ENCODE measurements at regions not wholly inside any gene's neighbourhood (a gene's known extent, or its start where the extent isn't known, plus 50 kb on each side); places are given as distances from the start of the nearest gene placed in this dataset.
A peak's percentile ranks its signal among the peaks of the same experiment; 100 is the strongest.
"Not testable (repeated sequence)": the region's sequence is repeated elsewhere in the genome, so short reads cannot be mapped to it uniquely, and the experiment has no call there.

DNA sequence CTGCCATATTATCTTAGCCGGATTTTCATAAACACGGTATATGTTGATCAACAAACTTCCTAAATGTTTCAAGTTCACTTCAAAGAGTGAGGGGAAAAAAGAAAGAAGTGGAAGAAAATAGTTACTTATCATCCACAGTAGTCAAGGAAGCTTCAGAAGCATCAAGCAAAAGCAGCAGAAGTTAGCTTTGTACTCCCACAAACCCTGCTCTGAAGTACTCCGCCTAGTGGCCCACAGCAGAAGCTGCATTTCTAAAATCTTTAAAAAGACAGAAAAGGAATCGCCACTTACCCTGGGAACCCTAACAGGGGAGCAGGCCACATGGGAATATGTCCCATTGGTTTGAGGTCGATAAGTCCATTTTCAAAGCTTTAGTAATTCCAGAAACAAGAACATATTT is 158.1 kb downstream of the FOXD4L6 start:
- H3K36me3 ChIP-seq (ENCODE audit: control insufficient read depth, insufficient read depth, low read length); intact Hi-C loops (cut with micrococcal nuclease; ENCODE audit: unreplicated experiment); H3K4me1 ChIP-seq (ENCODE audit: control insufficient read depth, insufficient read depth, low read length); ATAC-seq; DNase-seq (ENCODE audit: low read depth, low spot score); H3K4me3 ChIP-seq (ENCODE audit: low read depth in 2 of 2, low read length in 2 of 2); CTCF ChIA-PET; in situ Hi-C loops (cut with HindIII; ENCODE audit: low pct_unique_long_range_greater_than_20kb, low sequenced_read_pairs); H3K9me3 ChIP-seq (ENCODE audit: control insufficient read depth, insufficient read depth, low read depth, low read length); POLR2A ChIA-PET; H3K27me3 ChIP-seq (ENCODE audit: control insufficient read depth, insufficient read depth, low read length); H3K27ac ChIP-seq (ENCODE audit: low read length); BruUV-seq (replicated peaks): not testable (repeated sequence)
- TF ChIP-seq, protein P1, sequence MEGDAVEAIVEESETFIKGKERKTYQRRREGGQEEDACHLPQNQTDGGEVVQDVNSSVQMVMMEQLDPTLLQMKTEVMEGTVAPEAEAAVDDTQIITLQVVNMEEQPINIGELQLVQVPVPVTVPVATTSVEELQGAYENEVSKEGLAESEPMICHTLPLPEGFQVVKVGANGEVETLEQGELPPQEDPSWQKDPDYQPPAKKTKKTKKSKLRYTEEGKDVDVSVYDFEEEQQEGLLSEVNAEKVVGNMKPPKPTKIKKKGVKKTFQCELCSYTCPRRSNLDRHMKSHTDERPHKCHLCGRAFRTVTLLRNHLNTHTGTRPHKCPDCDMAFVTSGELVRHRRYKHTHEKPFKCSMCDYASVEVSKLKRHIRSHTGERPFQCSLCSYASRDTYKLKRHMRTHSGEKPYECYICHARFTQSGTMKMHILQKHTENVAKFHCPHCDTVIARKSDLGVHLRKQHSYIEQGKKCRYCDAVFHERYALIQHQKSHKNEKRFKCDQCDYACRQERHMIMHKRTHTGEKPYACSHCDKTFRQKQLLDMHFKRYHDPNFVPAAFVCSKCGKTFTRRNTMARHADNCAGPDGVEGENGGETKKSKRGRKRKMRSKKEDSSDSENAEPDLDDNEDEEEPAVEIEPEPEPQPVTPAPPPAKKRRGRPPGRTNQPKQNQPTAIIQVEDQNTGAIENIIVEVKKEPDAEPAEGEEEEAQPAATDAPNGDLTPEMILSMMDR (IDR thresholded peaks at IDR 0.05), result peak; percentile 59

DNA sequence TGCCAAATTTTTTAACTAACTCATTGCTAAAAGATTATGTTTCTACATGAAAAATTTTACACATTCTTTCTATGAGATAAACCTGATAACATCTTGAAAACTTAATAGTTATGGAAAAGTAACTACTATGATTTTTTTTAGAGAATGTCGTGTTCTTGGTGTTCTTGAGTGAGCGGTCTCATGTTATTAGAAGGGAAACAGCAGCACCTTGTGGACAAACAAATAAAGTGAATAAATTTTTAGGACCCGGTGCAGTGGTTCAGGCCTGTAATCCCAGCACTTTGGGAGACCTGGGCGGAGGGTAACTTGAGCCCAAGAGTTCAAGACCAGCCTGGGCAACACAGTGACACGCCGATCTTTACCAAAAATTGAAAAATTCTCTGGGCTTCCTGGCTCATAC is 166.0 kb downstream of the FOXD4L6 start:
- ATAC-seq; H3K27me3 ChIP-seq (ENCODE audit: control insufficient read depth, insufficient read depth, low read length); in situ Hi-C loops (cut with HindIII; ENCODE audit: low pct_unique_long_range_greater_than_20kb, low sequenced_read_pairs): not testable (repeated sequence)

DNA sequence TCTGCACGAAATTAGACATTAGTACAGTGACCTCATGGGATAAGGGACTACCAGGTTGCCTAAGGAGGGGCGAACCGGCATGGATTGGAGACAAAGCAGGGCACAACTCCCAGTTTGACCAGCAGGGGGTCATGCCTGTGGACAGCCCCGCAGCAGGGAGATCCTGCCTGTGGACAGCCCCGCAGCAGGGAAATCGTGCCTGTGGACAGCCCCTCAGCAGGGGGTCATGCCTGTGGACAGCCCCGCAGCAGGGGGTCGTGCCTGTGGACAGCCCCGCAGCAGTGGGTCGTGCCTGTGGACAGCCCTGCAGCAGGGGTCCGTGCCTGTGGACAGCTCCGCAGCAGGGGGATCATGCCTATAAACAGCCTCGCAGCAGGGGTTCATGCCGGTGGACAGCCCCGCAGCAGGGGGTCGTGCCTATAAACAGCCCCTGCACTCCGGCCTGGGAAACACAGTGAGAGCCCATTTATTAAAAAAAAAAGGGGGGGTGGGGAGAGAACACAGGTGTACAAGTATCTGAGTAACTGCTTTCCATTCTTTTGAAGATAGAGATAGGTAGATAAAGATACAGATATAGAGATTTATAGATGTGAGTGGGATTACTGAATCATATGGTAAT is 176.5 kb downstream of the FOXD4L6 start:
- DNase-seq (ENCODE audit: low read depth, low spot score); H3K36me3 ChIP-seq (ENCODE audit: control insufficient read depth, insufficient read depth, low read length); H3K4me1 ChIP-seq (ENCODE audit: control insufficient read depth, insufficient read depth, low read length); POLR2A ChIA-PET; H3K9me3 ChIP-seq (ENCODE audit: control insufficient read depth, insufficient read depth, low read depth, low read length); in situ Hi-C loops (cut with HindIII; ENCODE audit: low pct_unique_long_range_greater_than_20kb, low sequenced_read_pairs); ATAC-seq; intact Hi-C loops (cut with micrococcal nuclease; ENCODE audit: unreplicated experiment); H3K27ac ChIP-seq (ENCODE audit: low read length); BruUV-seq (replicated peaks); H3K4me3 ChIP-seq (ENCODE audit: low read depth in 2 of 2, low read length in 2 of 2); H3K27me3 ChIP-seq (ENCODE audit: control insufficient read depth, insufficient read depth, low read length); CTCF ChIA-PET: not testable (repeated sequence)
- TF ChIP-seq, protein P1 (IDR thresholded peaks at IDR 0.05), result peak; percentile 34

More for the DNA sequence above, 166.0 kb downstream of the FOXD4L6 start:
- DNase-seq (ENCODE audit: low read depth, low spot score); H3K9me3 ChIP-seq (ENCODE audit: control insufficient read depth, insufficient read depth, low read depth, low read length); POLR2A ChIA-PET; CTCF ChIA-PET; H3K27ac ChIP-seq (ENCODE audit: low read length); H3K36me3 ChIP-seq (ENCODE audit: control insufficient read depth, insufficient read depth, low read length); intact Hi-C loops (cut with micrococcal nuclease; ENCODE audit: unreplicated experiment); H3K4me1 ChIP-seq (ENCODE audit: control insufficient read depth, insufficient read depth, low read length); BruUV-seq (replicated peaks); H3K4me3 ChIP-seq (ENCODE audit: low read depth in 2 of 2, low read length in 2 of 2): not testable (repeated sequence)
- TF ChIP-seq, protein P1 (IDR thresholded peaks at IDR 0.05), result peak; percentile 36

DNA sequence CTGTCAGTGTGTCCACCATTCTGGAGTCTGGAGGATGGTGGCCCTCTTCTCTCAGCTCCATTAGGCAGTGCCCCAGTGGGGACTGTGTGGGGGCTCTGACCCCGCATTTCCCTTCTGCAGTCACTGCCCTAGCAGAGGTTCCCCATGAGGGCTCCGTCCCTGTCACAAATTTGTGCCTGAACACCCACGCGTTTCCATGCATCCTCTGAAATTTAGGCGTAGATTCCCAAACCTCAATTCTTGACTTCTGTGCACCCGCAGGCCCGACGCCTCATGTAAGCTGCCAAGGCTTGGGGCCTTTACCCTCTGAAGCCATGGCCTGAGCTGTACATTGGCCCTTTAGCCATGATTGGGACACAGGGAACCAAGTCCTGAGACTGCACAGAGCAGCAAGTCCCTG is 182.3 kb downstream of the FOXD4L6 start:
- CTCF ChIA-PET; BruUV-seq (replicated peaks); H3K36me3 ChIP-seq (ENCODE audit: control insufficient read depth, insufficient read depth, low read length); in situ Hi-C loops (cut with HindIII; ENCODE audit: low pct_unique_long_range_greater_than_20kb, low sequenced_read_pairs); H3K27me3 ChIP-seq (ENCODE audit: control insufficient read depth, insufficient read depth, low read length); H3K9me3 ChIP-seq (ENCODE audit: control insufficient read depth, insufficient read depth, low read depth, low read length); H3K4me1 ChIP-seq (ENCODE audit: control insufficient read depth, insufficient read depth, low read length); POLR2A ChIA-PET; H3K4me3 ChIP-seq (ENCODE audit: low read depth in 2 of 2, low read length in 2 of 2); DNase-seq (ENCODE audit: low read depth, low spot score); intact Hi-C loops (cut with micrococcal nuclease; ENCODE audit: unreplicated experiment); ATAC-seq; H3K27ac ChIP-seq (ENCODE audit: low read length): not testable (repeated sequence)

DNA sequence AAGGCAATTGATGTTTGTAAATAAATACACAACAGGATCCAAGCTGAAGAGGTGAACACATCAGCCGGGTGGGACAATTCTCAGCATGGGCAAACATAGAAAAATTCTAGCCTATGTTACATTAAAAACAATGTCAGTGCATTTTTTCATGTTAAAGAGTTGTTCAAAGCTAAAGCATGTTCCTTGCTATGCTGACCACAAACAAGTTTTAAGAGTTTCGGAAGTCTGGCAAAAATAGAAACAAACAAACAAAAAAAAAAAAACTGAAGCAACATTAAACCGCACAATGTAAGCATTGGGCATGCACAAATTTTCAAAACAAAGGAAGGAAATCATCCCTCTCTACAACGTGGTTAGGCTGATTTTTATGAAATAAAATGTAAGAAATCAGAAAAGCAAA is 185.8 kb downstream of the FOXD4L6 start:
- intact Hi-C loops (cut with micrococcal nuclease; ENCODE audit: unreplicated experiment); H3K36me3 ChIP-seq (ENCODE audit: control insufficient read depth, insufficient read depth, low read length); H3K4me1 ChIP-seq (ENCODE audit: control insufficient read depth, insufficient read depth, low read length); in situ Hi-C loops (cut with HindIII; ENCODE audit: low pct_unique_long_range_greater_than_20kb, low sequenced_read_pairs); CTCF ChIA-PET; H3K27me3 ChIP-seq (ENCODE audit: control insufficient read depth, insufficient read depth, low read length); H3K27ac ChIP-seq (ENCODE audit: low read length); ATAC-seq; POLR2A ChIA-PET; BruUV-seq (replicated peaks); H3K4me3 ChIP-seq (ENCODE audit: low read depth in 2 of 2, low read length in 2 of 2); DNase-seq (ENCODE audit: low read depth, low spot score); H3K9me3 ChIP-seq (ENCODE audit: control insufficient read depth, insufficient read depth, low read depth, low read length): not testable (repeated sequence)

DNA sequence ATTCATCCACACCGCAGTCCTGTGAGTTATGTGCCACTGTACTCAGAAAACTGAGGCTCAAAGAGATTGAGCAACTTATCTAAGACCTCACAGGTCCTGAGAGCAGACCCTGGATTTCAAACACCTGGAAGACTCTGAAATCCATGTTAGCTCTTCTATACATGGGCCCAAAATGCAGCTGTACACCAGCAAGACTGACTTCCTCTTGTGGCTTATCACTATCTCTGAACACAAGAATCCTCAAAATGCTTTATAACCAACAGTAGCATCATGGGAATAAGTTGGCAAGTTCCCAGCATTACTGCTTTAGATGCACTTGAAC is 188.6 kb downstream of the FOXD4L6 start:
- ATAC-seq; DNase-seq (ENCODE audit: low read depth, low spot score); H3K4me1 ChIP-seq (ENCODE audit: control insufficient read depth, insufficient read depth, low read length); H3K27ac ChIP-seq (ENCODE audit: low read length); intact Hi-C loops (cut with micrococcal nuclease; ENCODE audit: unreplicated experiment); POLR2A ChIA-PET; H3K9me3 ChIP-seq (ENCODE audit: control insufficient read depth, insufficient read depth, low read depth, low read length); H3K27me3 ChIP-seq (ENCODE audit: control insufficient read depth, insufficient read depth, low read length); H3K4me3 ChIP-seq (ENCODE audit: low read depth in 2 of 2, low read length in 2 of 2); H3K36me3 ChIP-seq (ENCODE audit: control insufficient read depth, insufficient read depth, low read length); BruUV-seq (replicated peaks); in situ Hi-C loops (cut with HindIII; ENCODE audit: low pct_unique_long_range_greater_than_20kb, low sequenced_read_pairs); CTCF ChIA-PET: not testable (repeated sequence)
